Superior temporal gyrus (tissue), 1 donor: ENCODE measurements at regions not wholly inside any gene's neighbourhood (a gene's known extent, or its start where the extent isn't known, plus 50 kb on each side); places are given as distances from the start of the nearest gene placed in this dataset.

Experiments used
- DNase-seq: peaks from one replicate; pipeline ENCODE4 v3.0.0-alpha.2; 2016; ENCODE audit errors: extremely low spot score

GRCh38 chr3:189557824-189558223 lies 73.4 kb upstream of the TP63 start:
- no peak for DNase-seq

- no peak for DNase-seq
Measured at GRCh38 chr3:189561256-189561655, 69.9 kb upstream of the TP63 start.

GRCh38 chr3:189563853-189564563 lies 67.2 kb upstream of the TP63 start:
- DNase-seq: no peak

DNA sequence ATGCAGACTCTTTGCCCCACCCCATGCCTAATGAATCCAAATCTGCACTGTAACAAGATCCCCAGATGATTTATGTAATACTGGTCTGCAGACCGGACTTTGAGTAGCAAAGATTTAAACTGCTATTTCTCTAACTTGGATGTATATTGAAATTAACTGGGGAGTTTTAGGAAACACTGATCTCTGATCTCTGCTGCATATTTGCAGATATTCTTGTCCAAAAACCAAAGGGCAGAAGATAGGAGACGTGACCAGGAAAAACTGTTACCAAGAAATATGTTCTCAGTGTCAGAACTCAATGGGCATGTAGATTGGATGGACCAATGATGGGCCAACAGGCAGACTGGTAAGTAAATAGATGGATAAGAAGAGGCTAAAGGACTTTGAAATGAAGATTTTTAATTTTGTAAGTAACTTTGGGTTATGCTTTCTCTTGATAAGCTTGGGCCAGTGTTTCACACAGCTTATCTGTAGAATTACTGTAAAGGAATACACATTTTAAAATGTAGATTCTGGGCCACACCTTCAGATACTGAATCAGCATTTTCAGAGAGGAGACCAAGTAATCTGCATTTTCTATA lies 64.5 kb upstream of the TP63 start:
- DNase-seq: no peak

GRCh38 chr3:189567322-189567721 lies 63.9 kb upstream of the TP63 start:
- no peak for DNase-seq

DNA sequence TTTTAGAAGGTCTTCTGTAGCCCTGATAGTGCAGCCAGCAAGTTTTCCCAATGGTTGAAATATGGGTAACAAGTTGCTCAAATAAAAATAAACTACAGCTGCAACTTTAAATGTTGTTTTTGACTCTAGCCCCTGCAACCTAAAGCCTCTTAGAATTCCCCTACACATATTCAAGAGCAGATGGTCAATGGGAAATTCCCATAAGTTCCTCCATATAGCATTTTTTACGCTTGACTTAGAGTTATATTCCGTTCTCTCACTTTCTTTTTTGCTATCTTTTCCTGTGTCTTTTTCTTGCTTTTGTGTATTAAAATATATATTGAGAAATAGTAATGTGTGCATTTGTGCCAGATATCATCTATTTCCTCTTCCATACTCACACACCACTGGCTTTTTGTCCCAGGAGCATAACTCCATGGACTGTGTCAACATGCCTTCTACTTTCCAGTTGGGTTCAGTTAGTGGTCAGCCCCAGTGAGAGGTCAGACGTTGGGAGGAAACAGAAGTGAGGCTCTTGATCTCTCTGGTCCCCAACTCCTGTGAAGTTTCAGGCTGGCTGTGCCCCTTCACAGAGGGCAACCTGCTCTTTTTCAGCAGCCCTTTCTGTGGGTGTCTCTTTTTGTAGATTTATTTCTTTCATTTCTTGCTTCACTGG lies 63.3 kb upstream of the TP63 start:
- no peak for DNase-seq

GRCh38 chr3:189568961-189569360 lies 62.2 kb upstream of the TP63 start:
- no peak for DNase-seq

GRCh38 chr3:189569473-189569872 lies 61.7 kb upstream of the TP63 start:
- no peak for DNase-seq

DNA sequence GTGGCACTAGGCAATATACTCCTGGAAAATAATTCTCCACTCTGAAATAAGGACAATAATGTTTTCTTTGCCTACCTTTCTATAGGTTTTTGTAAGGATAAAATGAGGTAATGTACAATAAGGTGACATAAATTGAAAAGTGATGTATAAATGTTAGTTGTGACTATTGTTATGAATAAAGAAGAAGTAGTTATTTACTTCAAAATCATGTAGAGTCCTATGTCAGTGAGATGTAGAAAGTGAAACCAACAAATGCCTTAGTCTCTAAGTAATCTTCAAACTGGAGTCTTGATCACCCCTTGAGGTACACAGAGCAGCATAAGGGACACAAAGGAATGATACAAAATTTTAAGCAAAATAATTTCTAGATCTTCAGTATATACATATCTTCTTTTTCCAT lies 60.3 kb upstream of the TP63 start:
- no peak for DNase-seq

DNA sequence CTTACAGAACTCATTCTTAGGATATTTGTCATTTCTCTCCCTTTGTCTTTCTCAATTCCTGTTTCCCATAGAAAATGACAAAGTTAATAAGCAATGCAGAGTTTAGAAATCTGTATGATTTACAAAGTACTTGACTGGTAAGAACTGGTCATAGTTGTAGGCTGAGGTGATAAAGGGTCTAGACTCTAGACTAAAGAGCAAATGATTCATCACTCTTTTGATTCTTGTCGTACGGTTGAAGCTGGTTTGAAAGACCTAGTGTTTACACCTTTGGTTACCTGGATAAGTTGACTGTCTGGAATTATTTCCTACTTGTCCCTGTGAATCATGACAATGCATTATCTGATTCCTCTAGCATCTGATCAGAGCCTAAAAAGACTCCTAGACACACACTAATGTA lies 58.9 kb upstream of the TP63 start:
- no peak for DNase-seq

DNA sequence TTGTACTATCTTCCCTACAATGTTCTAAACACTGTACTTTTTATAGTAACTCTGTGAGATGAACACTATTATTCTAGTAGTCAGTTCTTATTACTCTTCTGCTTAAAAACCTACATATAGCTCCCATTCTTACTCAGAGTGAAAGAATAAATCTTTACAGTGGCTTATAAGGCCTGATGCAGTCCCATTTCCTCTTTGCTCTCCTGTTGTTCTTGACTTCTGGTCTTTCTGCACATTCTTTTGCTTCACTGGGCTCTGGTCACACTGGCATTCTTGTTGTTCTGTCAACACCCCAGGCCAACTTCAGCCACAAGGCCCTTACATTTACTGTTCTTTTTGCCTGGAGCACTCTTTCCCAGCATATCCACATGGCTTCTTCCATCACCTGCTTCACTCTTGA lies 58.2 kb upstream of the TP63 start:
- no peak for DNase-seq

DNA sequence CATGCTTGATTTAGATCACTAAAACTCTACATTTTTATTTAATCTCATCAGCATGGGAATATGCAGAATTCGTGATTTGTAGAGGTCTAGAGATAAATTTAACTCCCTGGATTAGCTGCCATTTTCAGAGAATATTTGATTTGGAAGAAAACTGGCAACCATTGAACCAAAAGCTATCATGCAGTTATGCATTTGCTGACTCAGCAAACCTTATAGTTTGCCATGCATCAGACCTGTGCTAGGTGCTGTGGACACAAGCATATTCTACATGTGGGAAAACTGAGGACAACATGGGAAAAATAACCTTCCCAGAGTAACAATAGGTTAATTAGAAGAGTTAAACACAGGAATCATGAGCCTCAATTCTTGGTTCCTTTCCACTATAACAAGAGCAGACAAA lies 54.7 kb upstream of the TP63 start:
- no peak for DNase-seq

- DNase-seq: no peak
Measured at GRCh38 chr3:189577050-189577951, 53.9 kb upstream of the TP63 start.

DNA sequence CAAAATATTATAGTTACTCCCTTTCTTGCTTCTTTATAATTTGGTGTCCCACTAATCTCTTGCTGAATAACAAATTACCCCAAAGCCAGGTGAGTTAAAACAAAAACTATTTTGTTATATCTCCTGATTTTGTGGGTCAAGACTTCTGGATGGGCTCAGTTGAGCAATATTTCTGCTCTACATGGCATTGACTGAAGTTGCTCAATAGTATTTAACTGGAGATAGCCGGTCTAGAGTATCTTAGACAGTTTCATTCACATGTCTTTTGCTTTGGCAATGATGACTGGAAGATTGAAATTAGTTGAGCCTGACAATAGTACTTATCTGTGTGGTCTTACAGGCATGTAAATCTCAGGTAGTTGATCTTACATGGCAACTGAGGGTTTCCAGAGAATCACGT lies 51.0 kb upstream of the TP63 start:
- no peak for DNase-seq
